Stimulated activated CD4-positive, alpha-beta T cell treated with anti-CD3 and anti-CD28 coated beads, Interleukin-4, amount 100 ng/mL, for 4 hours (primary cell): ENCODE measurements at regions not wholly inside any gene's neighbourhood (a gene's known extent, or its start where the extent isn't known, plus 50 kb on each side); places are given as distances from the start of the nearest gene placed in this dataset.
A peak's percentile ranks its signal among the peaks of the same experiment; 100 is the strongest.
"Not testable (repeated sequence)": the region's sequence is repeated elsewhere in the genome, so short reads cannot be mapped to it uniquely, and the experiment has no call there.

ENCODE experiments used
- DNase-seq, 2 experiments: peaks; one replicate each; pipeline ENCODE4 v3.0.0-alpha.2; 2020

GRCh38 chr1:208652296-208653160 is 408.3 kb upstream of the PLXNA2 start:
- DNase-seq, result peak in 1 of 2 experiments; percentile 4

DNA sequence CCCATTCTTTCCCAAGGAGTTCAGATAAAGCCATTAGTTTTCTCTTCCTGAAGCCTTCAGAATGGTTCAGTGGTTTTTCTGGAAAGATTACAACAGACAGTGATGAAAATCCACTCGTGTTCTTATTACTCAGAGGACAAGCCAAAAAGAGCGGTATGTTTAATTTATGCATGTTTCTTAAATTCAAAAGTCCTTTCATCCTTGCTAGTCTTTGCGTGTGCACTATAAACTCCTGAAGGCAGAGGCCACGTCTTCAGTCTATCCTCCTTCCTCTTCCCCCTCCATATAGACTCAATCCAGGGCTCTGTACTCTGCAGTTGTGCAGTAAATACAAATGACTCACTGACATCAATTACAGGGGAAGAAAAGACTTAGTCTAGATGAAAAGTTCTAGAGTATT is 409.2 kb upstream of the PLXNA2 start:
- no peak for DNase-seq

GRCh38 chr1:208654241-208654640 is 410.1 kb upstream of the PLXNA2 start:
- no peak for DNase-seq

- no peak for DNase-seq
These were observed 421.8 kb upstream of the PLXNA2 start for GRCh38 chr1:208665936-208666335.

GRCh38 chr1:208668991-208669390 is 424.8 kb upstream of the PLXNA2 start:
- no peak for DNase-seq

- no peak for DNase-seq
These were observed 426.6 kb upstream of the PLXNA2 start for GRCh38 chr1:208670778-208671177.

- no peak for DNase-seq
These were observed 437.9 kb upstream of the PLXNA2 start for GRCh38 chr1:208681878-208682663.

GRCh38 chr1:208682664-208683013 is 438.5 kb upstream of the PLXNA2 start:
- no peak for DNase-seq

GRCh38 chr1:208683141-208683540 is 439.0 kb upstream of the PLXNA2 start:
- DNase-seq, result no peak

- DNase-seq, result no peak
These were observed 440.0 kb upstream of the PLXNA2 start for GRCh38 chr1:208684192-208684591.

DNA sequence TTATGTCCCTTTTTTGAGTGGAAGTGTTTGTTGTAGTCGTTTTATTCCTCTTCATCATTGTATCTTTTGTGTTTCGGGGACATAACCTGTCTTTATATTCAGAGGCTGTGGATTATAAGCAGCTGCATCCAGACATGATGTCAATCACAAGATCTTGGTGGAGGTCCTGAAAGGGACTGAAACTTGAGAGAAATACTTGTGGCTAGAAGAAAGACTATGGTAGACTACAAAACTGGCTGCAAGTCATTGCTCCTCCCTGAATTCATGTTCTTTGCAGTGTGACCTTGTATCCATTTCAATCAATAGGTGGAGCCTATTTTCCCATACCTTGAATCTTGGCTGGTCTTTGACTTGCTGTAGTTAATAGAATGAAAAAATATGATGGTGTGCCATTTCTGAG is 442.4 kb upstream of the PLXNA2 start:
- no peak for DNase-seq

- no peak for DNase-seq
These were observed 444.6 kb upstream of the PLXNA2 start for GRCh38 chr1:208688656-208689315.

DNA sequence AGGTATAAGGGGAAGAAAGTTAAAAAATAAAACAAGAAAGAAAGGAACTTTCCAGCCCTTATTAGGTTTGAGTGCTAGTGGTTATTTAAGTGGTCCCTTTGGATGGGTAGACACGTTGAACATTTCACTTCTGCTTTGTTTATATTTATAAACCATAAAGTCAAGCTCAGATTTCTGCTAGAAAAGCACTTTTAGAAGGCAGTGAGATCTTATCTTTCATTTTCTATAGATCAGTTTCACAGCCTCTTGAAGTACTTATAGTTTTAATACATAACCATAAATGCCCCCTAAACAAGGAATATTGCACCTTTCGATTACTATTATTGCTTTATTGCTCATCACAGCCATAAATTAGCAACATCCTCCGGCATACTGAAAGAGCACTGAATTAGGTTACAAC is 446.8 kb upstream of the PLXNA2 start:
- DNase-seq, result no peak

- DNase-seq, result no peak
These were observed 465.8 kb upstream of the PLXNA2 start for GRCh38 chr1:208709981-208710380.

DNA sequence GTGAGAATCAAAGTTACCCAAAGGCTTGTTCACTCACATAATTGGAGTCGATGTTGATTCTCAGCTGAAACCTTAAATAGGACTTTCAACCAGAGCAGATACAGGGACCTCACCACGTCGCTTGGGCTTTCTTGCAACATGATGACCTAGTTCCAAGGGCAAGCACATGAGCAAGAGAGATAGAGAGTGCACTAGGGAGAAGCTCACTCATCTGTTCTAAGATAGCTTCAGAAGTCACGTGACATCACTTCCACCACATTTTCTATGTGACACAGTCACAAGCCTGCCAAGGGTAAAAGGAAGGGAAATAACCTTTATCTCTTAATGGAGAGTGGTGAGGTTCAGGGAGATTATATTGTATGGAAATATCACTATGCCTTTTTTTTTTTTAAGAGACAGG is 470.1 kb upstream of the PLXNA2 start:
- DNase-seq, result no peak

- no peak for DNase-seq
These were observed 473.3 kb upstream of the PLXNA2 start for GRCh38 chr1:208717525-208717924.

GRCh38 chr1:208722592-208722991 is 478.4 kb upstream of the PLXNA2 start:
- no peak for DNase-seq

GRCh38 chr1:208724079-208724478 is 479.9 kb upstream of the PLXNA2 start:
- no peak for DNase-seq

DNA sequence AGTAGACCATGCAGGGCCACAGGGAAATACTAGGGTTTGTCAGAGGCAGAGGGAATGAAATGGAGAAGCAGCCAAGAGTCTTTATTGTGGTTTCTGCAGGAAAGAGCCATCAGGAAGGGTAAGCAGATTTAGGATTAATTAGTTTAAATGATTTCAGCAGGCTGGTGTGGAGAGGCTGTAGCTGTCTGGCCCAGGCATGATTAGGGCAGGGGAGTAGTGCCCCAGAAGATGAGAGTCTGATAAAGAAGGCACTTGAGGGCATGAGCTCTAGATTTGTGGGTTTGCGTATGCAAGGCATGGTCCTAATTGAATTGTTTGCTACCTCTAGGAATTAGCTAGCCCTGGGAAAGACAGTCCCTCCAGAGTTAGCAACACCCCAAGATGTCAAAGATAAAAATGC is 484.6 kb upstream of the PLXNA2 start:
- DNase-seq, result no peak

- DNase-seq, result no peak
These were observed 488.0 kb upstream of the PLXNA2 start for GRCh38 chr1:208731981-208732821.

DNA sequence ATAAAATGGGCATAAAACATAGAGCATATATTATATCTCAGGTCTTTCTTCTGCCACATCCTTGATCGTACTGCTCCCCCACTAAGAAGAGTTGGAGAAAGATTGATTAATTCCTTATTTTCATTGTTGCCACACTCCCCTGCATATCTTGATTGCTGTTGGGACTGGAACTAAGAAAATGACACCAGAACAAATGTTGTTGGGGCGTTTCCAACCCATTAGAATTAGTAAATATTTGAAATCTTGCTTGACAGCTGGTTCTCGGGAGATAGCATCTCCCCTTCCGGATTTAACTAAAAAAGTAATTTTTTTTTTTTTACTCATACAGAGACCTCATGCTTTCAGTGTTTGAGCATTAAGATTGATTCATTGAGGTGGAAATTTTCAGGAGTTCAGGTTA is 493.0 kb upstream of the PLXNA2 start:
- DNase-seq, result no peak

DNA sequence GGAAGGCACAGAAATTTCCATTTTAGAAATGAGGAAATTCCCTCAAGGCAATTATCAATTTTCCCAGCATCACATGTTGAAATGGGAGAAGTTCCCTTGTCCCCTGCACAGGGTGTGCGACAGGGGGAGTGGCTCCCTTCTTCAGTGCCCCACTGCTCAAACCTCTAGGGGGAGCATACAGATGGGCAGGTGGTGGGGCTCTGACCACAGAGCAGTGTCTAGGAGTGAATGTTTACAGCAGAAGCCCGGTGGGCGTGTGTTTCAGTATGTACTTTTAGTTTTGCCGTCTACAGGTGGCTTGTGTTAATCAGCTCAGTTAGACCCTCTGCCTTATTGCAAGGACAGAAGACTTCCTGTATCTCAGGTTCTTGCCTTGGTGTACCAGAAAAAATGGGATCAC is 493.7 kb upstream of the PLXNA2 start:
- DNase-seq, result no peak

DNA sequence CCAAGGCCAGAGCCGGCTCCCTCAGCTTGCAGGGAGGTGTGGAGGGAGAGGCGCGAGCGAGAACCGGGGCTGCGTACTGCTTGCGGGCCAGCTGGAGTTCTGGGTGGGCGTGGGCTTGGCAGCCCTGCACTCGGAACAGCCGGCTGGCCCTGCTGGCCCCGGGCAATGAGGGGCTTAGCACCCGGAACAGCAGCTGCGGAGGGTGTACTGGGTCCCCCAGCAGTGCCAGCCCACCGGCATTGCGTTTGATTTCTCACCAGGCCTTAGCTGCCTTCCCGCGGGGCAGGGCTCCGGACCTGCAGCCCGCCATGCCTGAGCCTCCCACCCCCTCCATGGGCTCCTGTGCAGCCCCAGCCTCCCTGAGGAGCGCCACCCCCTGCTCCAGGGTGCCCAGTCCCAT is 495.5 kb upstream of the PLXNA2 start:
- DNase-seq, result not testable (repeated sequence)
